ENCODE measurements at regions not wholly inside any gene's neighbourhood (a gene's known extent, or its start where the extent isn't known, plus 50 kb on each side); places are given as distances from the start of the nearest gene placed in this dataset.
"Not testable (repeated sequence)": the region's sequence is repeated elsewhere in the genome, so short reads cannot be mapped to it uniquely, and the experiment has no call there.

GRCh38 chr2:111365986-111366640 lies 245.4 kb downstream of the BCL2L11 start:
- H3K9me3 ChIP-seq (ENCODE audit: control insufficient read depth in 2 of 2, insufficient read depth in 1 of 2, low read length in 1 of 2); H3K4me3 ChIP-seq (ENCODE audit: low read length in 2 of 2); H3K27me3 ChIP-seq (ENCODE audit: control insufficient read depth in 2 of 2, insufficient read depth in 1 of 2, low read length in 1 of 2); H3K27ac ChIP-seq (ENCODE audit: low read depth in 1 of 2, low read length in 1 of 2); H3K36me3 ChIP-seq (ENCODE audit: control insufficient read depth in 2 of 2, insufficient read depth in 2 of 2, low read length in 1 of 2); H3K4me1 ChIP-seq (ENCODE audit: control insufficient read depth in 2 of 2, insufficient read depth in 2 of 2, low read length in 2 of 2): not testable (repeated sequence)
- WGBS = 2% methylated on average over 33 of the region's 37 CpGs
- peak in 2 of 9 donors; percentile 2 to 28 for DNase-seq (ENCODE audit: low read depth in 6 of 9, low spot score in 9 of 9)

- not testable (repeated sequence) for H3K36me3 ChIP-seq (ENCODE audit: control insufficient read depth in 2 of 2, insufficient read depth in 2 of 2, low read length in 1 of 2); H3K9me3 ChIP-seq (ENCODE audit: control insufficient read depth in 2 of 2, insufficient read depth in 1 of 2, low read length in 1 of 2); DNase-seq (ENCODE audit: low read depth in 6 of 9, low spot score in 9 of 9); H3K27ac ChIP-seq (ENCODE audit: low read depth in 1 of 2, low read length in 1 of 2); H3K4me1 ChIP-seq (ENCODE audit: control insufficient read depth in 2 of 2, insufficient read depth in 2 of 2, low read length in 2 of 2); H3K27me3 ChIP-seq (ENCODE audit: control insufficient read depth in 2 of 2, insufficient read depth in 1 of 2, low read length in 1 of 2); H3K4me3 ChIP-seq (ENCODE audit: low read length in 2 of 2)
- WGBS = 84% methylated on average over 13 of the region's 14 CpGs
Observed at GRCh38 chr2:111366641-111367029, 245.9 kb downstream of the BCL2L11 start.

- H3K4me1 ChIP-seq (ENCODE audit: control insufficient read depth in 2 of 2, insufficient read depth in 2 of 2, low read length in 2 of 2); DNase-seq (ENCODE audit: low read depth in 6 of 9, low spot score in 9 of 9); H3K9me3 ChIP-seq (ENCODE audit: control insufficient read depth in 2 of 2, insufficient read depth in 1 of 2, low read length in 1 of 2); H3K36me3 ChIP-seq (ENCODE audit: control insufficient read depth in 2 of 2, insufficient read depth in 2 of 2, low read length in 1 of 2); H3K27me3 ChIP-seq (ENCODE audit: control insufficient read depth in 2 of 2, insufficient read depth in 1 of 2, low read length in 1 of 2); H3K27ac ChIP-seq (ENCODE audit: low read depth in 1 of 2, low read length in 1 of 2); H3K4me3 ChIP-seq (ENCODE audit: low read length in 2 of 2): not testable (repeated sequence)
- WGBS = 97% methylated on average over 3 of the region's 3 CpGs
Observed at GRCh38 chr2:111367080-111367479, 246.4 kb downstream of the BCL2L11 start.

DNA sequence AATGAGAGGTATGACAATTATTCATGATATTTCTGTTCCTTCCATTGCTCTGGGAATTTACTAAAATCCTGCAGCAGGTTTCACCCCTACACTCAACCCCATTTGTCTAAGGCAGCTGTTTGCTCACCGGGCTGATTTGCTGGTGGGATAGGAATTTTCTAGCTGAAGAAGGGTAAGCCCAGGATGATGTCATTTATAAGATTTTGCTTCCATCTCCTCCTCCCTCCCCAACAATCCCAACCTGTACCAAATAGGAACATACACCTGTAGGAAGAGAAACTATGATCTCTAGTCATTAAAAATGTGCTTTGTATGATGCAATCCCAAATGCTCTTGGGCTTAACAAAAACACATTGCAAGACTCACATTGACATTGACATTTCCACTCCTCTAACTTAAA lies 247.2 kb downstream of the BCL2L11 start:
- H3K27ac ChIP-seq (ENCODE audit: low read depth in 1 of 2, low read length in 1 of 2); H3K4me3 ChIP-seq (ENCODE audit: low read length in 2 of 2); DNase-seq (ENCODE audit: low read depth in 6 of 9, low spot score in 9 of 9); H3K9me3 ChIP-seq (ENCODE audit: control insufficient read depth in 2 of 2, insufficient read depth in 1 of 2, low read length in 1 of 2); H3K4me1 ChIP-seq (ENCODE audit: control insufficient read depth in 2 of 2, insufficient read depth in 2 of 2, low read length in 2 of 2); H3K36me3 ChIP-seq (ENCODE audit: control insufficient read depth in 2 of 2, insufficient read depth in 2 of 2, low read length in 1 of 2); H3K27me3 ChIP-seq (ENCODE audit: control insufficient read depth in 2 of 2, insufficient read depth in 1 of 2, low read length in 1 of 2): not testable (repeated sequence)
- WGBS = 88% methylated on average over 1 of the region's 1 CpG

- DNase-seq (ENCODE audit: low read depth in 6 of 9, low spot score in 9 of 9); H3K9me3 ChIP-seq (ENCODE audit: control insufficient read depth in 2 of 2, insufficient read depth in 1 of 2, low read length in 1 of 2); H3K27me3 ChIP-seq (ENCODE audit: control insufficient read depth in 2 of 2, insufficient read depth in 1 of 2, low read length in 1 of 2); H3K36me3 ChIP-seq (ENCODE audit: control insufficient read depth in 2 of 2, insufficient read depth in 2 of 2, low read length in 1 of 2); H3K4me3 ChIP-seq (ENCODE audit: low read length in 2 of 2); H3K4me1 ChIP-seq (ENCODE audit: control insufficient read depth in 2 of 2, insufficient read depth in 2 of 2, low read length in 2 of 2); H3K27ac ChIP-seq (ENCODE audit: low read depth in 1 of 2, low read length in 1 of 2): not testable (repeated sequence)
- no CpG with 5 or more reads among the region's 4 CpGs for whole genome bisulfite sequencing
Observed at GRCh38 chr2:111368288-111368687, 247.6 kb downstream of the BCL2L11 start.

DNA sequence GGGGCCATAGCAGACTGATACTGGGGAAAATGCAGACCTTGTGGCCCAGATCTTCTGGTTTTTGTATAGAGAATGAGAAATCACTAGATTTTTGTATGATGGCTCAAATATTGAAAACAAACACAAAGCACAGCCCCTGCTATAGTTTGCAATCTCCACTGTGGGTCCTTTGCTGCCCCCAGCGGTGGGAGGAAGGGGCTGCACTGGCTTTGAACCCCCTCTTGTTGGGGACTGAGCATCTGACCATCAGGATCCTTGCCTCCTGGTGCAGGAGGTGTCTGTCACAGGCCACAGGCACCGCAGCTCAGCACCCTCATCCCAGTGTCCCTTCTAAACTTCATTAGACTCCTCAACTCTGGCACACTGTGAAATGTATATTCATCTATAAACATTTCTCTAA lies 252.3 kb downstream of the BCL2L11 start:
- WGBS = no CpG with 5 or more reads among the region's 2 CpGs
- H3K36me3 ChIP-seq (ENCODE audit: control insufficient read depth in 2 of 2, insufficient read depth in 2 of 2, low read length in 1 of 2); H3K4me3 ChIP-seq (ENCODE audit: low read length in 2 of 2); H3K27me3 ChIP-seq (ENCODE audit: control insufficient read depth in 2 of 2, insufficient read depth in 1 of 2, low read length in 1 of 2); DNase-seq (ENCODE audit: low read depth in 6 of 9, low spot score in 9 of 9); H3K27ac ChIP-seq (ENCODE audit: low read depth in 1 of 2, low read length in 1 of 2); H3K9me3 ChIP-seq (ENCODE audit: control insufficient read depth in 2 of 2, insufficient read depth in 1 of 2, low read length in 1 of 2); H3K4me1 ChIP-seq (ENCODE audit: control insufficient read depth in 2 of 2, insufficient read depth in 2 of 2, low read length in 2 of 2): not testable (repeated sequence)

GRCh38 chr2:111373989-111374388 lies 253.3 kb downstream of the BCL2L11 start:
- not testable (repeated sequence) for DNase-seq (ENCODE audit: low read depth in 6 of 9, low spot score in 9 of 9); H3K9me3 ChIP-seq (ENCODE audit: control insufficient read depth in 2 of 2, insufficient read depth in 1 of 2, low read length in 1 of 2); H3K36me3 ChIP-seq (ENCODE audit: control insufficient read depth in 2 of 2, insufficient read depth in 2 of 2, low read length in 1 of 2); H3K4me3 ChIP-seq (ENCODE audit: low read length in 2 of 2); H3K27me3 ChIP-seq (ENCODE audit: control insufficient read depth in 2 of 2, insufficient read depth in 1 of 2, low read length in 1 of 2); H3K4me1 ChIP-seq (ENCODE audit: control insufficient read depth in 2 of 2, insufficient read depth in 2 of 2, low read length in 2 of 2); H3K27ac ChIP-seq (ENCODE audit: low read depth in 1 of 2, low read length in 1 of 2)
- 96% methylated on average over 5 of the region's 5 CpGs for WGBS

- not testable (repeated sequence) for DNase-seq (ENCODE audit: low read depth in 6 of 9, low spot score in 9 of 9); H3K27ac ChIP-seq (ENCODE audit: low read depth in 1 of 2, low read length in 1 of 2); H3K4me3 ChIP-seq (ENCODE audit: low read length in 2 of 2); H3K9me3 ChIP-seq (ENCODE audit: control insufficient read depth in 2 of 2, insufficient read depth in 1 of 2, low read length in 1 of 2); H3K27me3 ChIP-seq (ENCODE audit: control insufficient read depth in 2 of 2, insufficient read depth in 1 of 2, low read length in 1 of 2); H3K4me1 ChIP-seq (ENCODE audit: control insufficient read depth in 2 of 2, insufficient read depth in 2 of 2, low read length in 2 of 2); H3K36me3 ChIP-seq (ENCODE audit: control insufficient read depth in 2 of 2, insufficient read depth in 2 of 2, low read length in 1 of 2)
- 91% methylated on average over 2 of the region's 3 CpGs for WGBS
Observed at GRCh38 chr2:111374734-111375133, 254.0 kb downstream of the BCL2L11 start.

DNA sequence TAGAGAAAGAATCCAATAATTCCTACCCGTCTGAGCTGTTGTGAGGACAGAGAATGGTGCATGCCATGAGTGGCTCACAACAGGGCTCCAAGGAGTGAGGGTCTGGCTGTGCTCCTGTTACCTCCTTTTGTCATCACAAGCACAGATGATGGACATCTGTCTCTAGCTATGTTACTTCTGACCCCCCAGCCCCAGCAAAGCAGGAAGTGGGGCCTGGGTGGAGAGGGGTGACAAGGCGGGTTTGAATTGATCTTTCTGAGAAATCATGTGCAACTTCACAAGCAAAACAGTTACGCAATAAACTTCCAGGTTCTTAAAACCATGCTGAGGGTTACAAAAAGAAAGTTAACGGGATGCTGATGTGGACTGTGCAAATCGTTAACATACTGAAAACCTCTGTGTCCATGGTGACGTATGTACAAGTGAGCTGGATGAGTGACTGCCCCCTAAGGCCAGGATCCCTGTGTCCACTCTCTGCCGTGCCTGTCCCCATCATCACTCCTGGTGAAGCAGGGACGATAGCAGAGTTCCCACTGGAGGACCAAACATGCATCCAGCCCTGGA lies 254.7 kb downstream of the BCL2L11 start:
- not testable (repeated sequence) for H3K27me3 ChIP-seq (ENCODE audit: control insufficient read depth in 2 of 2, insufficient read depth in 1 of 2, low read length in 1 of 2); H3K9me3 ChIP-seq (ENCODE audit: control insufficient read depth in 2 of 2, insufficient read depth in 1 of 2, low read length in 1 of 2); H3K27ac ChIP-seq (ENCODE audit: low read depth in 1 of 2, low read length in 1 of 2); H3K4me3 ChIP-seq (ENCODE audit: low read length in 2 of 2); H3K36me3 ChIP-seq (ENCODE audit: control insufficient read depth in 2 of 2, insufficient read depth in 2 of 2, low read length in 1 of 2); H3K4me1 ChIP-seq (ENCODE audit: control insufficient read depth in 2 of 2, insufficient read depth in 2 of 2, low read length in 2 of 2); DNase-seq (ENCODE audit: low read depth in 6 of 9, low spot score in 9 of 9)
- WGBS = 97% methylated on average over 7 of the region's 8 CpGs

Data from thymus (tissue), 11 donors.